Upper lobe of right lung (tissue), 1 donor: ENCODE measurements at regions not wholly inside any gene's neighbourhood (a gene's known extent, or its start where the extent isn't known, plus 50 kb on each side); places are given as distances from the start of the nearest gene placed in this dataset.

Experiments used
- ATAC-seq: fragments of 200-7000 bp; cut with Tn5 transposase; one replicate; pipeline ENCODE4 v1.9.1; 2020; ENCODE audit warnings: mild to moderate bottlenecking, moderate library complexity
- DNase-seq: peaks from one replicate; pipeline ENCODE4 v3.0.0-alpha.2; 2020
- H3K27ac ChIP-seq: fragments of 200-600 bp; one replicate; pipeline ENCODE4 v1.8.0; 2022
- H3K27me3 ChIP-seq: fragments of 200-600 bp; one replicate; pipeline ENCODE4 v1.8.0; 2022; ENCODE audit warnings: mild to moderate bottlenecking
- H3K36me3 ChIP-seq: fragments of 200-600 bp; one replicate; pipeline ENCODE4 v1.8.0; 2022
- H3K4me1 ChIP-seq: fragments of 200-600 bp; one replicate; pipeline ENCODE4 v1.8.0; 2022
- H3K4me3 ChIP-seq: fragments of 200-600 bp; one replicate; pipeline ENCODE4 v1.8.0; 2022; ENCODE audit warnings: mild to moderate bottlenecking
- H3K9me3 ChIP-seq: fragments of 200-600 bp; one replicate; pipeline ENCODE4 v1.8.0; 2022
- intact Hi-C: fragments of 100-400 bp; cut with DNase I; formaldehyde crosslinking; loops from one replicate; pipeline ENCODE4 v1.11.0; 2022
- TF ChIP-seq, protein P1 (sequence below): fragments of 200-600 bp; IDR thresholded peaks from one replicate; pipeline ENCODE4 v1.8.0; 2022; ENCODE audit warnings: antibody characterized with exemption
- donor health status: DM: no; HTN: yes; CAD: no; lungs with severe emphysema.

- no peaks in the 10 kb centered on the region for H3K9me3 ChIP-seq
- intact Hi-C loops: no loop called here
- H3K36me3 ChIP-seq: no peaks in the 10 kb centered on the region
- H3K27me3 ChIP-seq: no peaks in the 10 kb centered on the region
- ATAC-seq: no peak
- no peak overlapping the region for H3K4me3 ChIP-seq
- no peak for DNase-seq
- no peak overlapping the region for H3K27ac ChIP-seq
- TF ChIP-seq, protein P1, sequence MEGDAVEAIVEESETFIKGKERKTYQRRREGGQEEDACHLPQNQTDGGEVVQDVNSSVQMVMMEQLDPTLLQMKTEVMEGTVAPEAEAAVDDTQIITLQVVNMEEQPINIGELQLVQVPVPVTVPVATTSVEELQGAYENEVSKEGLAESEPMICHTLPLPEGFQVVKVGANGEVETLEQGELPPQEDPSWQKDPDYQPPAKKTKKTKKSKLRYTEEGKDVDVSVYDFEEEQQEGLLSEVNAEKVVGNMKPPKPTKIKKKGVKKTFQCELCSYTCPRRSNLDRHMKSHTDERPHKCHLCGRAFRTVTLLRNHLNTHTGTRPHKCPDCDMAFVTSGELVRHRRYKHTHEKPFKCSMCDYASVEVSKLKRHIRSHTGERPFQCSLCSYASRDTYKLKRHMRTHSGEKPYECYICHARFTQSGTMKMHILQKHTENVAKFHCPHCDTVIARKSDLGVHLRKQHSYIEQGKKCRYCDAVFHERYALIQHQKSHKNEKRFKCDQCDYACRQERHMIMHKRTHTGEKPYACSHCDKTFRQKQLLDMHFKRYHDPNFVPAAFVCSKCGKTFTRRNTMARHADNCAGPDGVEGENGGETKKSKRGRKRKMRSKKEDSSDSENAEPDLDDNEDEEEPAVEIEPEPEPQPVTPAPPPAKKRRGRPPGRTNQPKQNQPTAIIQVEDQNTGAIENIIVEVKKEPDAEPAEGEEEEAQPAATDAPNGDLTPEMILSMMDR: no peak
- no peaks in the 10 kb centered on the region for H3K4me1 ChIP-seq
These were observed 247.4 kb downstream of the CYLC2 start for GRCh38 chr9:103242486-103242885.

- no peaks in the 10 kb centered on the region for H3K9me3 ChIP-seq
- no peaks in the 10 kb centered on the region for H3K4me1 ChIP-seq
- H3K4me3 ChIP-seq: no peak overlapping the region
- intact Hi-C loops: no loop called here
- TF ChIP-seq, protein P1: no peak
- DNase-seq (no peak), ATAC-seq (no peak)
- H3K36me3 ChIP-seq: no peaks in the 10 kb centered on the region
- H3K27ac ChIP-seq: no peak overlapping the region
- no peaks in the 10 kb centered on the region for H3K27me3 ChIP-seq
These were observed 248.4 kb downstream of the CYLC2 start for GRCh38 chr9:103243553-103243952.

DNA sequence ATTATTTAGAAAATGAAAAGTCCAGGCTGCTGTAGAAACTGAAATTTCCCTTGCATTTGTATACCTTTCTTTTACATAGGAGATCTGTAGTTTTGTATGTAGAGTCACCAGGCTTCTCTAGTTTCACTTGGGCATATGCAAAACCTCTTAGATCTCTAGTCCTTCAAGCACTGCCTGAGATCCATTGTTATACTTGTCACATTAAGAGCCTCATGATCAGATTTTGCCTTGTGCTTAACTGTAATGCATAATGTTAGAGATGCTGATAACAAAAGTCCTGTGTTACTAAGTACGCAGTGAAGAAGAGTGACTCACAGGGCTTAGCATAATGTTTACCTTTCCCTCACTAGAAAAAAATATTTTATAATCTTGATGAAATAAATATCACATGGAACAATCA is 250.2 kb downstream of the CYLC2 start:
- no peaks in the 10 kb centered on the region for H3K27me3 ChIP-seq
- no peak overlapping the region for H3K4me3 ChIP-seq
- TF ChIP-seq, protein P1: no peak
- no peaks in the 10 kb centered on the region for H3K36me3 ChIP-seq
- ATAC-seq: no peak
- H3K27ac ChIP-seq: no peak overlapping the region
- H3K9me3 ChIP-seq: no peaks in the 10 kb centered on the region
- DNase-seq: no peak
- intact Hi-C loops: no loop called here
- no peaks in the 10 kb centered on the region for H3K4me1 ChIP-seq

- no peaks in the 10 kb centered on the region for H3K27me3 ChIP-seq
- intact Hi-C loops: no loop called here
- H3K27ac ChIP-seq: no peak overlapping the region
- no peak overlapping the region for H3K4me3 ChIP-seq
- DNase-seq (no peak), ATAC-seq (no peak)
- TF ChIP-seq, protein P1: no peak
- H3K9me3 ChIP-seq: no peaks in the 10 kb centered on the region
- H3K4me1 ChIP-seq: no peaks in the 10 kb centered on the region
- no peaks in the 10 kb centered on the region for H3K36me3 ChIP-seq
These were observed 266.8 kb downstream of the CYLC2 start for GRCh38 chr9:103261951-103262350.

- H3K27ac ChIP-seq: no peak overlapping the region
- intact Hi-C loops: no loop called here
- no peak for ATAC-seq
- H3K27me3 ChIP-seq: no peaks in the 10 kb centered on the region
- H3K4me3 ChIP-seq: no peak overlapping the region
- TF ChIP-seq, protein P1: no peak
- H3K9me3 ChIP-seq: no peaks in the 10 kb centered on the region
- DNase-seq: no peak
- no peaks in the 10 kb centered on the region for H3K36me3 ChIP-seq
- no peaks in the 10 kb centered on the region for H3K4me1 ChIP-seq
These were observed 270.9 kb downstream of the CYLC2 start for GRCh38 chr9:103266064-103266463.

DNA sequence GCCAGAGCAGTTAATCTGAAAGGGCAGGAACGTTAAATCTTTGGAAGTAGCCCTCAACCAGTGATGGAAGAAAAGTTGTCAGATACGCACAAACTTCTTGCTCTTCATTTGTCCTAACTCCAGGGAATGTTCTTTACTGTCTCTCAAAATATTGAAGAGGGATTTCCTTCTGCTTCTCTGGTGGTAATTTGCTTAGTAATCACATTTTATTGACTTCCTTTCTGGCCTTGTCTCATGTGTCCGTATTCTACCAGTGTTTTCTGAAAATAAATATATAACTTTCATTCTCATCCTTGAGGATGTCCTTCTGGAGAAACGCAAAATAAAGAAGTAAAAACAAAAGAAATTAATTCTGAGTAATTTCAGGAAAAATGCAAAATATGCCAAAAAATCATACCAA is 282.1 kb downstream of the CYLC2 start:
- no peaks in the 10 kb centered on the region for H3K9me3 ChIP-seq
- no peaks in the 10 kb centered on the region for H3K36me3 ChIP-seq
- no peaks in the 10 kb centered on the region for H3K27me3 ChIP-seq
- TF ChIP-seq, protein P1: no peak
- no peak overlapping the region for H3K4me3 ChIP-seq
- H3K27ac ChIP-seq: no peak overlapping the region
- no peak for ATAC-seq
- intact Hi-C loops: no loop called here
- no peak for DNase-seq
- H3K4me1 ChIP-seq: no peaks in the 10 kb centered on the region
